Panc1 (cell line): ENCODE measurements at regions not wholly inside any gene's neighbourhood (a gene's known extent, or its start where the extent isn't known, plus 50 kb on each side); places are given as distances from the start of the nearest gene placed in this dataset.

Experiments used
- ATAC-seq: fragments of 200-7000 bp; cut with Tn5 transposase; 2 replicates; pipeline ENCODE4 v1.9.1; 2020; ENCODE audit warnings: mild to moderate bottlenecking, moderate library complexity
- BruUV-seq: library from RNA; stranded (reverse); fragments of 400-500 nt; replicated peaks from 2 replicates; lab custom pipeline; 2021; lab: Mats Ljungman, UMichigan
- CTCF ChIA-PET: fragments of 300-600 bp; sonication (Branson Sonifier 250); formaldehyde crosslinking; loops from one replicate; lab custom pipeline; 2022; ENCODE audit warnings: antibody characterized with exemption; lab: Charles Lee
- POLR2A ChIA-PET: fragments of 300-600 bp; sonication (Branson Sonifier 250); formaldehyde crosslinking; loops from one replicate; lab custom pipeline; 2022; ENCODE audit warnings: antibody characterized with exemption; lab: Charles Lee
- DNase-seq: peaks from one replicate; pipeline ENCODE4 v3.0.0-alpha.2; 2010; ENCODE audit warnings: low read depth, low spot score
- H3K27ac ChIP-seq: 2 replicates; pipeline ENCODE4 v1.5.1; 2011; ENCODE audit warnings: mild to moderate bottlenecking, low read length, inconsistent platforms
- H3K27me3 ChIP-seq: fragments of 200-500 bp; sonication (Bioruptor generic); 2 replicates; pipeline ENCODE4 v1.6.0; 2014; ENCODE audit warnings: low read length, inconsistent platforms; ENCODE audit not compliant: control insufficient read depth, insufficient read depth
- H3K36me3 ChIP-seq: fragments of 200-500 bp; sonication (Bioruptor generic); 2 replicates; pipeline ENCODE4 v1.5.1; 2014; ENCODE audit warnings: inconsistent platforms, mild to moderate bottlenecking, low read length, moderate library complexity; ENCODE audit not compliant: control insufficient read depth, insufficient read depth
- H3K4me1 ChIP-seq: 2 replicates; pipeline ENCODE4 v1.5.1; 2011; ENCODE audit warnings: inconsistent platforms, mild to moderate bottlenecking, low read length, moderate library complexity; ENCODE audit not compliant: control insufficient read depth, insufficient read depth
- H3K4me3 ChIP-seq, 2 experiments: 2 replicates each; pipeline ENCODE4 v1.5.1; 2011 to 2012; ENCODE audit warnings: low read depth in 2 of 2, low read length in 2 of 2, mild to moderate bottlenecking in 2 of 2, inconsistent platforms in 1 of 2, moderate library complexity in 1 of 2
- H3K9me3 ChIP-seq: fragments of 200-500 bp; sonication (Bioruptor generic); 2 replicates; pipeline ENCODE4 v1.5.1; 2014; ENCODE audit warnings: low read depth, mild to moderate bottlenecking, inconsistent platforms, low read length, moderate library complexity; ENCODE audit not compliant: control insufficient read depth, insufficient read depth
- POLR2AphosphoS5 ChIP-seq: IDR thresholded peaks from 2 replicates; pipeline ENCODE4 v1.6.1; 2012; ENCODE audit warnings: mild to moderate bottlenecking, low read depth, low read length, moderate library complexity
- SIN3A ChIP-seq: IDR thresholded peaks from 2 replicates; pipeline ENCODE4 v1.6.1; 2012; ENCODE audit warnings: low read depth, mild to moderate bottlenecking, low read length, moderate library complexity, borderline replicate concordance; ENCODE audit not compliant: insufficient read depth
- TCF7L2 ChIP-seq: IDR thresholded peaks from 2 replicates; pipeline ENCODE4 v1.6.1; 2011; ENCODE audit warnings: mild to moderate bottlenecking, low read depth, low read length, inconsistent platforms
- in situ Hi-C: cut with HindIII; loops from 2 replicates; pipeline ENCODE4 v1.10.0; 2016; ENCODE audit warnings: low sequenced_read_pairs, low pct_unique_long_range_greater_than_20kb
- intact Hi-C: fragments of 100-400 bp; cut with micrococcal nuclease; formaldehyde crosslinking; loops from one replicate; pipeline ENCODE4 v1.10.0; 2022; ENCODE audit not compliant: unreplicated experiment
- TF ChIP-seq, protein P1 (sequence below), 2 experiments: IDR thresholded peaks; 2 replicates each; pipeline ENCODE4 v1.6.1; 2011 to 2012; ENCODE audit warnings: low read depth in 2 of 2, control low read depth in 1 of 2, low read length in 1 of 2, mild to moderate bottlenecking in 1 of 2, moderate library complexity in 1 of 2; ENCODE audit not compliant: insufficient read depth in 1 of 2
- TF ChIP-seq, protein P2 (sequence below): fragments of 450-650 bp; IDR thresholded peaks from 2 replicates; pipeline ENCODE4 v1.5.1; 2017; ENCODE audit warnings: mild to moderate bottlenecking

DNA sequence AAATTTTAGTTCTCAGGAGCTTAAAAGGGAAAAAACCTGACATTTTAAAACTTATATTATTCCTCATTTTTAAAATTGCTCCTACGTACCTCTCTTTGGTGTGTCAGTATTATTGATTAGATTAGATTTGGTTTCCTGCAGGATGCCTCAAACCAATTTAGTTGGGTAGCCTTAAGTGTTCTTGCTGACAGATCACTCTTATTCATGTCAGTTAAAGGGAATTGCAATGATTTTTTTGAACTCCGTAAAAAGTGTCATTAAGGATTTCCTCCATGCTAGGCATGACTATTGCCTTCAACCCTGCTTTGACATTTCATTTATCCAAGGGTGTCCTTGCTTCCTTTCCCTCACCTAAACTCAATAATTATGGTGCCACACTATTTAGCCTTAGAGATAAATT lies 149.0 kb upstream of the CDH7 start:
- Histone ChIP-seq H3K27ac (no peak overlapping the region), H3K4me1 (no peaks in the 10 kb centered on the region), H3K4me3 (no peak overlapping the region), H3K9me3 (no peaks in the 10 kb centered on the region), H3K36me3 (no peaks in the 10 kb centered on the region), H3K27me3 (no peaks in the 10 kb centered on the region)
- in situ Hi-C loops: no loop called here
- ChIA-PET POLR2A (no interaction called here), CTCF (no interaction called here)
- intact Hi-C loops: no loop called here
- ATAC-seq (no peak), DNase-seq (no peak)
- no TSS peak for BruUV-seq
- TF ChIP-seq, protein P1, sequence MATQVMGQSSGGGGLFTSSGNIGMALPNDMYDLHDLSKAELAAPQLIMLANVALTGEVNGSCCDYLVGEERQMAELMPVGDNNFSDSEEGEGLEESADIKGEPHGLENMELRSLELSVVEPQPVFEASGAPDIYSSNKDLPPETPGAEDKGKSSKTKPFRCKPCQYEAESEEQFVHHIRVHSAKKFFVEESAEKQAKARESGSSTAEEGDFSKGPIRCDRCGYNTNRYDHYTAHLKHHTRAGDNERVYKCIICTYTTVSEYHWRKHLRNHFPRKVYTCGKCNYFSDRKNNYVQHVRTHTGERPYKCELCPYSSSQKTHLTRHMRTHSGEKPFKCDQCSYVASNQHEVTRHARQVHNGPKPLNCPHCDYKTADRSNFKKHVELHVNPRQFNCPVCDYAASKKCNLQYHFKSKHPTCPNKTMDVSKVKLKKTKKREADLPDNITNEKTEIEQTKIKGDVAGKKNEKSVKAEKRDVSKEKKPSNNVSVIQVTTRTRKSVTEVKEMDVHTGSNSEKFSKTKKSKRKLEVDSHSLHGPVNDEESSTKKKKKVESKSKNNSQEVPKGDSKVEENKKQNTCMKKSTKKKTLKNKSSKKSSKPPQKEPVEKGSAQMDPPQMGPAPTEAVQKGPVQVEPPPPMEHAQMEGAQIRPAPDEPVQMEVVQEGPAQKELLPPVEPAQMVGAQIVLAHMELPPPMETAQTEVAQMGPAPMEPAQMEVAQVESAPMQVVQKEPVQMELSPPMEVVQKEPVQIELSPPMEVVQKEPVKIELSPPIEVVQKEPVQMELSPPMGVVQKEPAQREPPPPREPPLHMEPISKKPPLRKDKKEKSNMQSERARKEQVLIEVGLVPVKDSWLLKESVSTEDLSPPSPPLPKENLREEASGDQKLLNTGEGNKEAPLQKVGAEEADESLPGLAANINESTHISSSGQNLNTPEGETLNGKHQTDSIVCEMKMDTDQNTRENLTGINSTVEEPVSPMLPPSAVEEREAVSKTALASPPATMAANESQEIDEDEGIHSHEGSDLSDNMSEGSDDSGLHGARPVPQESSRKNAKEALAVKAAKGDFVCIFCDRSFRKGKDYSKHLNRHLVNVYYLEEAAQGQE (IDR thresholded peaks at IDR 0.05; ENCODE audit: insufficient read depth in 1 of 2, low read depth in 2 of 2, low read length in 1 of 2): no peak
- TF ChIP-seq, protein P2, sequence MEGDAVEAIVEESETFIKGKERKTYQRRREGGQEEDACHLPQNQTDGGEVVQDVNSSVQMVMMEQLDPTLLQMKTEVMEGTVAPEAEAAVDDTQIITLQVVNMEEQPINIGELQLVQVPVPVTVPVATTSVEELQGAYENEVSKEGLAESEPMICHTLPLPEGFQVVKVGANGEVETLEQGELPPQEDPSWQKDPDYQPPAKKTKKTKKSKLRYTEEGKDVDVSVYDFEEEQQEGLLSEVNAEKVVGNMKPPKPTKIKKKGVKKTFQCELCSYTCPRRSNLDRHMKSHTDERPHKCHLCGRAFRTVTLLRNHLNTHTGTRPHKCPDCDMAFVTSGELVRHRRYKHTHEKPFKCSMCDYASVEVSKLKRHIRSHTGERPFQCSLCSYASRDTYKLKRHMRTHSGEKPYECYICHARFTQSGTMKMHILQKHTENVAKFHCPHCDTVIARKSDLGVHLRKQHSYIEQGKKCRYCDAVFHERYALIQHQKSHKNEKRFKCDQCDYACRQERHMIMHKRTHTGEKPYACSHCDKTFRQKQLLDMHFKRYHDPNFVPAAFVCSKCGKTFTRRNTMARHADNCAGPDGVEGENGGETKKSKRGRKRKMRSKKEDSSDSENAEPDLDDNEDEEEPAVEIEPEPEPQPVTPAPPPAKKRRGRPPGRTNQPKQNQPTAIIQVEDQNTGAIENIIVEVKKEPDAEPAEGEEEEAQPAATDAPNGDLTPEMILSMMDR: no peak
- no peak for TF ChIP-seq SIN3A
- TF ChIP-seq POLR2AphosphoS5: no peak
- no peak for TF ChIP-seq TCF7L2

DNA sequence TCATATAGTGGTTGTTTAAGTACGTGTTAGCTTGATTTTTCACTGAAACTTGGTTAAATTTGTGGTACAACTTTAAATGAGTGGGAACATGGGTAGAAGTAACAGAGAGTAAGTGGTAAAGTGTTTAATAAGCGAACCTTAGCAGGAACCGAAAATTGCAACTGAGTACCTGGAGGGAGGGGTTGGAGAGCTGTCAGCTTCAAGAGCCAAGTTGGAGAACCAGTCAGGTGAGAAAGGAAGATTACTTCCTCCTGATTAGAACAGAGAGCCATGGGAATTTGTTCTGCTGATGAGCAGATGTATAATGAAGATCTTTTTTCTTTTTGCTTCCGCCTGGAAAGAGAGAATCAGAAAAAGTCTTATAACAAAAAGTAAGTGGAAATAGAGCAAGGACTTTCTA lies 158.4 kb upstream of the CDH7 start:
- H3K4me1 ChIP-seq: no peaks in the 10 kb centered on the region
- TF ChIP-seq, protein P2: no peak
- no peak for TF ChIP-seq SIN3A
- TF ChIP-seq, protein P1 (IDR thresholded peaks at IDR 0.05; ENCODE audit: insufficient read depth in 1 of 2, low read depth in 2 of 2, low read length in 1 of 2): no peak
- TF ChIP-seq POLR2AphosphoS5: no peak
- TF ChIP-seq TCF7L2: no peak
- ChIA-PET POLR2A (no interaction called here), CTCF (no interaction called here)
- no peak overlapping the region for H3K27ac ChIP-seq
- in situ Hi-C loops: no loop called here
- H3K9me3 ChIP-seq: no peaks in the 10 kb centered on the region
- no peak for DNase-seq
- intact Hi-C loops: no loop called here
- no TSS peak for BruUV-seq
- ATAC-seq: no peak
- no peaks in the 10 kb centered on the region for H3K36me3 ChIP-seq
- no peak overlapping the region for H3K4me3 ChIP-seq
- H3K27me3 ChIP-seq: no peaks in the 10 kb centered on the region
